Activated naive CD4-positive, alpha-beta T cell treated with anti-CD3 and anti-CD28 coated beads for 36 hours (primary cell): ENCODE measurements at regions not wholly inside any gene's neighbourhood (a gene's known extent, or its start where the extent isn't known, plus 50 kb on each side); places are given as distances from the start of the nearest gene placed in this dataset.
"Not testable (repeated sequence)": the region's sequence is repeated elsewhere in the genome, so short reads cannot be mapped to it uniquely, and the experiment has no call there.

Experiments
- CTCF ChIA-PET: fragments of 350-600 bp; sonication (Branson Sonifier 250); formaldehyde crosslinking; loops from one replicate; lab custom pipeline; 2021; ENCODE audit warnings: antibody characterized with exemption; lab: Charles Lee
- DNase-seq: peaks from one replicate; pipeline ENCODE4 v3.0.0-alpha.2; 2020
- H3K27ac Mint-ChIP-seq: one replicate; pipeline ENCODE4 v1.8.0; 2021; ENCODE audit warnings: mild to moderate bottlenecking, mixed read lengths
- H3K27me3 Mint-ChIP-seq: one replicate; pipeline ENCODE4 v1.8.0; 2021; ENCODE audit warnings: low read depth, mixed read lengths
- H3K36me3 Mint-ChIP-seq: one replicate; pipeline ENCODE4 v1.8.0; 2021; ENCODE audit warnings: low read depth, mixed read lengths
- H3K4me1 Mint-ChIP-seq: one replicate; pipeline ENCODE4 v1.8.0; 2021; ENCODE audit warnings: low read depth, mixed read lengths
- H3K4me3 Mint-ChIP-seq: one replicate; pipeline ENCODE4 v1.8.0; 2021; ENCODE audit warnings: mild to moderate bottlenecking, moderate library complexity, mixed read lengths
- H3K9me3 Mint-ChIP-seq: one replicate; pipeline ENCODE4 v1.8.0; 2021; ENCODE audit warnings: mixed read lengths
- intact Hi-C: fragments of 100-400 bp; cut with micrococcal nuclease; formaldehyde crosslinking; loops from one replicate; pipeline ENCODE4 v1.15.1; 2023

GRCh38 chr4:100340512-100341485 is 150.5 kb upstream of the DDIT4L start:
- Mint-ChIP-seq H3K27me3 (peaks cover 3% of the 10 kb centered on the region), H3K9me3 (peaks cover 3% of the 10 kb centered on the region), H3K36me3 (no peaks in the 10 kb centered on the region), H3K4me3 (no peak overlapping the region), H3K4me1 (no peaks in the 10 kb centered on the region), H3K27ac (no peak overlapping the region)
- intact Hi-C loops = no loop called here
- CTCF ChIA-PET = no interaction called here
- no peak for DNase-seq

- peaks cover 4% of the 10 kb centered on the region for H3K9me3 Mint-ChIP-seq
- H3K36me3 Mint-ChIP-seq = no peaks in the 10 kb centered on the region
- CTCF ChIA-PET = no interaction called here
- DNase-seq = no peak
- no peak overlapping the region for H3K27ac Mint-ChIP-seq
- intact Hi-C loops = no loop called here
- H3K4me1 Mint-ChIP-seq = no peaks in the 10 kb centered on the region
- H3K27me3 Mint-ChIP-seq = peaks cover 7% of the 10 kb centered on the region
- no peak overlapping the region for H3K4me3 Mint-ChIP-seq
These were observed 149.6 kb upstream of the DDIT4L start for GRCh38 chr4:100339870-100340269.

DNA sequence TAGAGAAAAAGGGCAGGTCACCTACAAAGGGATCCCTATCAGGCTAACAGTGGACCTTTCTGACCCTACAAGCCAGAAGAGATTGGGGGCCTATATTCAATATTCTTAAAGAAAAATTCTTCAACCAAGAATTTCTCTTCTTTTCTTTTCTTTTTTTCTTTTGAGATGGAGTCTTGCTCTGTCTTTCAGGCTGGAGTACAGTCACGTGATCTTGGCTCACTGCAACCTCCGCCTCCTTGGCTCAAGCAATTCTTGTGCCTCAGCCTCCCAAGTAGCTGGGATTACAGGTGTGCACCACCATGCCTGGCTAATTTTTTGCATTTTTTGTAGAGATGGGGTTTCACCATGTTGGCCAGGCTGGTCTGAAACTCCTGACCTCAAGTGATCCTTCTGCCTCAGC is 143.2 kb upstream of the DDIT4L start:
- H3K4me3 Mint-ChIP-seq, H3K27ac Mint-ChIP-seq, H3K36me3 Mint-ChIP-seq, DNase-seq, CTCF ChIA-PET, H3K4me1 Mint-ChIP-seq, intact Hi-C loops: not testable (repeated sequence)
- H3K9me3 Mint-ChIP-seq = peaks cover 11% of the 10 kb centered on the region
- peaks cover 20% of the 10 kb centered on the region for H3K27me3 Mint-ChIP-seq

GRCh38 chr4:100317032-100317864 is 127.0 kb upstream of the DDIT4L start:
- intact Hi-C loops = no loop called here
- no peak overlapping the region for H3K27ac Mint-ChIP-seq
- no peaks in the 10 kb centered on the region for H3K36me3 Mint-ChIP-seq
- no peak overlapping the region for H3K4me3 Mint-ChIP-seq
- H3K4me1 Mint-ChIP-seq = no peaks in the 10 kb centered on the region
- CTCF ChIA-PET = no interaction called here
- DNase-seq = no peak
- peaks cover 7% of the 10 kb centered on the region for H3K27me3 Mint-ChIP-seq
- H3K9me3 Mint-ChIP-seq = peaks cover 2% of the 10 kb centered on the region

DNA sequence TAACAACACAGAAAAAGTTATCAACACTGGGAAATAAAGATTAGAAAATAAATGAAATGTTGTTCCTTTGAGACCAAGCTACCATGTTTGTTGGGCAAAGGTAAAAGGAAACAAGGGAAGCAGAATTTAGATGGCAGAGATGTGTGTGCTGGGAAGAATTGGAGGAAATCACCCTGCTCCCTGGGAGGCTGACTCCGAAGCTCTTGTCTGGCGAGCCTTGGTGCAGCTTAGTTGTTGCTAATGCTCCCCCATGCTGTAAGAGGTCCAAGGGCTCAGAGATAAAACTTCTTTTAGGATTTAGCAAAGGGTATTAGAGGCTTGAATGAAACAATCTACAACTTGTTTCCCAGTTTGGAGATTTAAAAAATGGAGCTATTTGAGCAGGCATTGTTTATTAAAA is 123.8 kb upstream of the DDIT4L start:
- Mint-ChIP-seq H3K27me3 (peaks cover 12% of the 10 kb centered on the region), H3K4me1 (no peaks in the 10 kb centered on the region), H3K9me3 (no peaks in the 10 kb centered on the region), H3K36me3 (no peaks in the 10 kb centered on the region), H3K4me3 (no peak overlapping the region), H3K27ac (no peak overlapping the region)
- DNase-seq = no peak
- CTCF ChIA-PET = no interaction called here
- intact Hi-C loops = no loop called here

DNA sequence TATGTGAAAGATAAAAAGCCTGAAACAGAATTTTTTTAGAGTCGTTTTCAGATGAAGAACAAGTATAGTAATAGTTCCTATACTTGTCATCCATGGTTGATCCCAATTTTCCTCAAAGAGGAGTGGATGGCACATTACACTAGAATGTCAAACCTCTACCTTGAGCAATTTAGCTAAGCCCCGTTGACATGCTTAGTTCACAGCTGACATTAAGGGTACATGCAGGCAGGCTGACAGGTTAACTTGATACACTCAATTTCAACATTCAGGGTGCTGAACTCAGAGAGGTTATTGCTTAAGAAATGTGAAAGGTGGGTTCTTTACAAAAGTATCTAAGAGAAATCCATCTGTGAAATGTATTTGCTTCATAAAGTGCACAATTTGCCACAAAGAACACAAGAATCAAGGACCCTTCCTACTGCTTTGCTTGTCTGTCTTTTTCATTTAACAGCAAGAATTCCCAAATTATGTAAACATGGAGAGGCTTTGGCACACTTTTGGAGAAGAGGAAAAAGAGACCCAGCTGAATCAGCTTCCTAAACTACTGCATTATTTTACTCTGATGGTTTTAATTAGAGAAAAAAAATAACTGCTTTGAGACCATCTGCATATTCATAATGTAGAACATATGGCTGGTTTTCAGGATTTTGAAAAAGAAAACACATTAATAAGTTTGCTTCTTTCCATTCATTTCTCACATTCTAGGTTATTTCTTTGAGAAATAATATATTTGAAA is 122.5 kb upstream of the DDIT4L start:
- DNase-seq = no peak
- H3K27me3 Mint-ChIP-seq = peaks cover 12% of the 10 kb centered on the region
- H3K4me3 Mint-ChIP-seq = no peak overlapping the region
- intact Hi-C loops = no loop called here
- CTCF ChIA-PET = interaction anchor here (0.7 kb wide), 1 partner anchor 163 kb away, joined by 6 read pairs; no protein-coding TSS in a partner anchor
- H3K36me3 Mint-ChIP-seq = no peaks in the 10 kb centered on the region
- H3K4me1 Mint-ChIP-seq = no peaks in the 10 kb centered on the region
- no peak overlapping the region for H3K27ac Mint-ChIP-seq
- H3K9me3 Mint-ChIP-seq = no peaks in the 10 kb centered on the region

- Mint-ChIP-seq H3K27ac (no peak overlapping the region), H3K36me3 (no peaks in the 10 kb centered on the region), H3K27me3 (peaks cover 12% of the 10 kb centered on the region), H3K9me3 (no peaks in the 10 kb centered on the region), H3K4me1 (no peaks in the 10 kb centered on the region), H3K4me3 (no peak overlapping the region)
- intact Hi-C loops = no loop called here
- DNase-seq = no peak
- CTCF ChIA-PET = no interaction called here
These were observed 120.9 kb upstream of the DDIT4L start for GRCh38 chr4:100311181-100311580.

GRCh38 chr4:100306018-100306417 is 115.8 kb upstream of the DDIT4L start:
- H3K4me1 Mint-ChIP-seq = no peaks in the 10 kb centered on the region
- H3K27me3 Mint-ChIP-seq = peaks cover 2% of the 10 kb centered on the region
- no peak overlapping the region for H3K4me3 Mint-ChIP-seq
- intact Hi-C loops = no loop called here
- CTCF ChIA-PET = no interaction called here
- no peaks in the 10 kb centered on the region for H3K9me3 Mint-ChIP-seq
- DNase-seq = no peak
- no peak overlapping the region for H3K27ac Mint-ChIP-seq
- H3K36me3 Mint-ChIP-seq = no peaks in the 10 kb centered on the region

GRCh38 chr4:100302061-100303026 is 112.1 kb upstream of the DDIT4L start:
- Mint-ChIP-seq H3K36me3 (no peaks in the 10 kb centered on the region), H3K27ac (no peak overlapping the region), H3K9me3 (no peaks in the 10 kb centered on the region), H3K4me3 (no peak overlapping the region), H3K27me3 (peaks cover 2% of the 10 kb centered on the region), H3K4me1 (no peaks in the 10 kb centered on the region)
- intact Hi-C loops = loop anchor here (5.0 kb wide), 1 partner anchor 210 kb away; no protein-coding TSS in a partner anchor
- CTCF ChIA-PET = no interaction called here
- no peak for DNase-seq

- no peak overlapping the region for H3K4me3 Mint-ChIP-seq
- CTCF ChIA-PET = interaction anchor here (0.6 kb wide), 1 partner anchor 1220 kb away, joined by 5 read pairs; no protein-coding TSS in a partner anchor
- no peaks in the 10 kb centered on the region for H3K9me3 Mint-ChIP-seq
- H3K27me3 Mint-ChIP-seq = peaks cover 6% of the 10 kb centered on the region
- DNase-seq = no peak
- H3K4me1 Mint-ChIP-seq = no peaks in the 10 kb centered on the region
- no peaks in the 10 kb centered on the region for H3K36me3 Mint-ChIP-seq
- intact Hi-C loops = no loop called here
- no peak overlapping the region for H3K27ac Mint-ChIP-seq
These were observed 109.0 kb upstream of the DDIT4L start for GRCh38 chr4:100299046-100299840.

DNA sequence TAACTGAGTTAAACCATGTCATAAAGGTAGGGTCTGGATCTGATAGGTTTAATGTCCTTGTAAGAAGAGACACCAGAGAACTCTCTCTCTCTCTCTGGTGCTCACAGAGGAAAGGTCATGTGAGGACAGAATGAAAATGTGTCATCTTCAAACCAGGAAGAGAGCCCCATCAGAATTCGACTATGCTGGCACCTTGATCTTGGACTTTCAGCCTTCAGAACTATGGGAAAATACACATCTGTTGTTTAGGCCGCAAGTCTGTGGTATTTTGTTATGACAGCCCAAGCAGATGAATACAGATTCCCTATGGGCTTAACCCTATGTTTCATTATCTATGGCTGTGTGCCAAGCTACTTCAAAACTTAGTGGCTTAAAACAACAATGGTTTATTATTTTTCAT is 105.5 kb upstream of the DDIT4L start:
- no peaks in the 10 kb centered on the region for H3K9me3 Mint-ChIP-seq
- DNase-seq = no peak

More for the DNA sequence above, 105.5 kb upstream of the DDIT4L start:
- CTCF ChIA-PET = interaction anchor here (0.6 kb wide), 1 partner anchor 19 kb away, joined by 3 read pairs; no protein-coding TSS in a partner anchor
- Mint-ChIP-seq H3K27ac (no peak overlapping the region), H3K36me3 (no peaks in the 10 kb centered on the region), H3K4me1 (no peaks in the 10 kb centered on the region), H3K4me3 (no peak overlapping the region), H3K27me3 (peaks cover 6% of the 10 kb centered on the region)
- intact Hi-C loops = no loop called here
